Breast epithelium (tissue), 3 donors: ENCODE measurements at regions not wholly inside any gene's neighbourhood (a gene's known extent, or its start where the extent isn't known, plus 50 kb on each side); places are given as distances from the start of the nearest gene placed in this dataset.

Experiments
- POLR2A ChIP-seq: fragments of 450-650 bp; IDR thresholded peaks from one replicate; pipeline ENCODE4 v1.6.1; 2016; ENCODE audit warnings: antibody characterized with exemption, mild to moderate bottlenecking, moderate library complexity
- POLR2AphosphoS5 ChIP-seq, 3 donors: sonication (generic); formaldehyde crosslinking; IDR thresholded peaks; one replicate each; pipeline ENCODE4 v1.6.1; 2017; ENCODE audit warnings: antibody characterized with exemption in 3 of 3
- TF ChIP-seq, protein P1 (sequence below), 3 donors: fragments of 450-650 bp; IDR thresholded peaks; one replicate each; pipeline ENCODE4 v1.5.1; 2016 to 2017; ENCODE audit warnings: antibody characterized with exemption in 3 of 3, mild to moderate bottlenecking in 3 of 3, moderate library complexity in 3 of 3

DNA sequence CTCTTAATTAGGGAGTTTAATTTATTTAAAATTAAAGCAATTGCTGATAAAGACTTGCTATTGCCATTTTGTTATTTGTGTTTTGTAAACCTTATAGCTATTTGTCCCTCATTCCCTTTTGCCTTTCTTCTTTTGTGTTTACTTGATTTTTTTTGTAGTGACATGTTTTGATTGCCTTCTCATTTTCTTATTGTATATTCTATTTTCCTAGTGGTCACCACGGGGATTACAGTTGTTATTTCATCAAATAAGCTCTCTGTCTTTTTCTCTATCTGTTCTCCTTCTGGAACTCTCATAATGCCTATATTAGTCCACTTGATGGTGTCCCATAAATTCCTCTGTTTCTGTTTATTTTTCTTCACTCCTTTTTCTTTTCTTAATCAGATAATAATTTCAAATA is 64.4 kb upstream of the FRY start:
- TF ChIP-seq POLR2A: no peak
- TF ChIP-seq POLR2AphosphoS5 (IDR thresholded peaks at IDR 0.05): no peak
- TF ChIP-seq, protein P1, sequence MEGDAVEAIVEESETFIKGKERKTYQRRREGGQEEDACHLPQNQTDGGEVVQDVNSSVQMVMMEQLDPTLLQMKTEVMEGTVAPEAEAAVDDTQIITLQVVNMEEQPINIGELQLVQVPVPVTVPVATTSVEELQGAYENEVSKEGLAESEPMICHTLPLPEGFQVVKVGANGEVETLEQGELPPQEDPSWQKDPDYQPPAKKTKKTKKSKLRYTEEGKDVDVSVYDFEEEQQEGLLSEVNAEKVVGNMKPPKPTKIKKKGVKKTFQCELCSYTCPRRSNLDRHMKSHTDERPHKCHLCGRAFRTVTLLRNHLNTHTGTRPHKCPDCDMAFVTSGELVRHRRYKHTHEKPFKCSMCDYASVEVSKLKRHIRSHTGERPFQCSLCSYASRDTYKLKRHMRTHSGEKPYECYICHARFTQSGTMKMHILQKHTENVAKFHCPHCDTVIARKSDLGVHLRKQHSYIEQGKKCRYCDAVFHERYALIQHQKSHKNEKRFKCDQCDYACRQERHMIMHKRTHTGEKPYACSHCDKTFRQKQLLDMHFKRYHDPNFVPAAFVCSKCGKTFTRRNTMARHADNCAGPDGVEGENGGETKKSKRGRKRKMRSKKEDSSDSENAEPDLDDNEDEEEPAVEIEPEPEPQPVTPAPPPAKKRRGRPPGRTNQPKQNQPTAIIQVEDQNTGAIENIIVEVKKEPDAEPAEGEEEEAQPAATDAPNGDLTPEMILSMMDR (IDR thresholded peaks at IDR 0.05): no peak
